Cardiac fibroblast (primary cell): ENCODE measurements at regions not wholly inside any gene's neighbourhood (a gene's known extent, or its start where the extent isn't known, plus 50 kb on each side); places are given as distances from the start of the nearest gene placed in this dataset.

Source experiments
- DNase-seq, 2 donors: peaks; one replicate each; pipeline versions ENCODE4 v3.0.0 to v3.0.0-alpha.2; 2010; ENCODE audit warnings: low read depth in 2 of 2
- H3K4me3 ChIP-seq, 2 donors: replicated peaks in 1 of 2; 1 replicate in 1 of 2; 2 replicates in 1 of 2; pipeline ENCODE4 v1.5.1; 2011; ENCODE audit warnings: low read depth in 2 of 2, low read length in 2 of 2, mild to moderate bottlenecking in 2 of 2, moderate library complexity in 1 of 2
- TF ChIP-seq, protein P1 (sequence below): IDR thresholded peaks from one replicate; pipeline ENCODE4 v1.5.1; 2011; ENCODE audit warnings: low read depth, mild to moderate bottlenecking, low read length, inconsistent platforms

- DNase-seq = no peak
- no peak overlapping the region for H3K4me3 ChIP-seq
- TF ChIP-seq, protein P1, sequence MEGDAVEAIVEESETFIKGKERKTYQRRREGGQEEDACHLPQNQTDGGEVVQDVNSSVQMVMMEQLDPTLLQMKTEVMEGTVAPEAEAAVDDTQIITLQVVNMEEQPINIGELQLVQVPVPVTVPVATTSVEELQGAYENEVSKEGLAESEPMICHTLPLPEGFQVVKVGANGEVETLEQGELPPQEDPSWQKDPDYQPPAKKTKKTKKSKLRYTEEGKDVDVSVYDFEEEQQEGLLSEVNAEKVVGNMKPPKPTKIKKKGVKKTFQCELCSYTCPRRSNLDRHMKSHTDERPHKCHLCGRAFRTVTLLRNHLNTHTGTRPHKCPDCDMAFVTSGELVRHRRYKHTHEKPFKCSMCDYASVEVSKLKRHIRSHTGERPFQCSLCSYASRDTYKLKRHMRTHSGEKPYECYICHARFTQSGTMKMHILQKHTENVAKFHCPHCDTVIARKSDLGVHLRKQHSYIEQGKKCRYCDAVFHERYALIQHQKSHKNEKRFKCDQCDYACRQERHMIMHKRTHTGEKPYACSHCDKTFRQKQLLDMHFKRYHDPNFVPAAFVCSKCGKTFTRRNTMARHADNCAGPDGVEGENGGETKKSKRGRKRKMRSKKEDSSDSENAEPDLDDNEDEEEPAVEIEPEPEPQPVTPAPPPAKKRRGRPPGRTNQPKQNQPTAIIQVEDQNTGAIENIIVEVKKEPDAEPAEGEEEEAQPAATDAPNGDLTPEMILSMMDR = no peak
Observed at GRCh38 chr3:163664466-163664865, 1413.8 kb downstream of the SI start.

DNA sequence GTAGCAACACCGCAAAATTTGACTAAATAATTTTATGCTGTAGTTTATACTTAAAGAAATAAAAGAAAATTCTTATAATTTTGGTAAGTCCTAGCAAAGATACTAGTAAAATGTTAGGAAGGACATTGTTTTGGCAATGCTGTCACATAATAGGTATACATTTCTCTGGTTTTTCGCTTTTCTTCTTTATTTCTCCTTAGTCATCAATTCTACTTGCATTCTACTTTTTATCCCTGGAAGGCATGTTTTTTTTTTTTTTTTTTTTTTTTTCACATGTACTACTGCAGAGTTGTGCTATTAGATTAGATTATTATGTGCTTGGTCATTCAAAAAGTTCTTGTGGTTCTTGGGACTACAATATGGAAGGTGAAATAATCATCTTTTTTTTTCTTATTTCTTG, 1421.2 kb downstream of the SI start:
- TF ChIP-seq, protein P1 = no peak
- DNase-seq = no peak

GRCh38 chr3:163655021-163655420, 1423.3 kb downstream of the SI start:
- TF ChIP-seq, protein P1 = no peak
- DNase-seq = no peak
- no peak overlapping the region for H3K4me3 ChIP-seq

More for the DNA sequence above, 1421.2 kb downstream of the SI start:
- no peak overlapping the region for H3K4me3 ChIP-seq

DNA sequence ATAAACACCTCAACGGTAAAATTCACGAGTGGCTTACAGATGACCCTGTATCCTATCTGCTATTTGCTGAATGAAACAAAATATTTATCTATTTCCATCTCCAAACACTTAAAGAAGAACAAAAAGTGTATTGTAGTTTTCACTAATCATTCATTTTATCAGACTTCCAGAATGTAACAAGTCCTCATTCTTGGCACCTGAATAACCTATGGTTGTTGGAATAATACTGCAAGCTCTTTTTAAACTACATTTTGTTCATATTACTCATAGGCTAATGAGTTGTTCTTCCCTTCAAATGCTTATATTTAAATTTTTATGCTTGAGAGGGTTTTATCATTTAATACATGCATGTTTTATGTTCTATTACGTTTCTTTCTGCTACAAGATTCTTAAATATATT, 1434.1 kb downstream of the SI start:
- TF ChIP-seq, protein P1 = no peak
- H3K4me3 ChIP-seq = no peak overlapping the region
- no peak for DNase-seq

DNA sequence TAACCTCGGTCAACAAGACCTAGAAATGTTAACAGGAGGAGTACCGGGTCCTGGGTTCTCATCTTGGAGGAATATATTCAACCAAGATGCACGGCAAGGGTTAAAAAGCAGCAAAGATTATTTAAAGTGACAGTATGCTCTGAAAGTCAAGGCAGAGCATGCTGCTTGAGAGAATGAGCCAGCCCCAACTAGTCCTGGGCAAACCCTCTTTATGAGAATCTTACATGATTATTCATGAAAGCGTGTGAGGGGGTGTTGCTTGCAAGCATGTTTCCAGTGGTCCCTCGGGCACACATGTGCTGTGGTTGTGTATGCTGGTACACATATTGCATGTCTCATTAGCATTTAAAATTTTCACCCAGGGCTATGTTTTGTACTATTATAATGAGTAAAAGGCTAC, 1445.6 kb downstream of the SI start:
- TF ChIP-seq, protein P1 = no peak
- DNase-seq = no peak
- no peak overlapping the region for H3K4me3 ChIP-seq

DNA sequence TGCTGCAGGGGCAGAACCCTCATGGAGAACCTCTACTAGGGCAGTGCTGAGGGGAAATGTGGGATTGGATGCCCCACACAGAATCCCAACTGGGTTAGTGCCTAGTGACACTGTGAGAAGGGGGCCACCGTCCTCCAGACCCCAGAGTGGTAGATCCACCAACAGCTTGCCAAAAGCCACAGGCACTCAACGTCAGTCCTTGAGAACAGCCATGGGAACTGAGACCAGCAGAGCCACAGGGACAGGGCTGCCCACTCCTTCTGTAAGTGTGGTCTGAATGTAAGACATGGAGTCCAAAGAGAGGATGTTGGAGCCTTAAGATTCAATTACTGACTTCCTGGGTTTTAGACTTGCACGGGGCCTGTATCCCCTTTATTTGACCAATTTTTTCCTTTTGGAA, 1451.5 kb downstream of the SI start:
- no peak for DNase-seq
- TF ChIP-seq, protein P1 = no peak
- no peak overlapping the region for H3K4me3 ChIP-seq

GRCh38 chr3:163622384-163622783, 1455.9 kb downstream of the SI start:
- TF ChIP-seq, protein P1 = no peak
- H3K4me3 ChIP-seq = no peak overlapping the region
- peak; percentile 1 to 6 for DNase-seq
